HCT116 (cell line): ENCODE measurements at regions not wholly inside any gene's neighbourhood (a gene's known extent, or its start where the extent isn't known, plus 50 kb on each side); places are given as distances from the start of the nearest gene placed in this dataset.

Source experiments
- CEBPB ChIP-seq: IDR thresholded peaks from 2 replicates; pipeline ENCODE4 v1.6.1; 2012; ENCODE audit warnings: low read depth
- CTCF ChIP-seq, 3 experiments: fragments of 200-600 bp in 1 of 3; sonication (generic) in 1 of 3; IDR thresholded peaks in 2 of 3; conservative IDR thresholded peaks in 1 of 3; 2 replicates each; pipeline ENCODE4 v1.5.1; 2012 to 2017; ENCODE audit warnings: low read depth in 2 of 3, low read length in 2 of 3, antibody characterized with exemption in 1 of 3, borderline replicate concordance in 1 of 3, control low read depth in 1 of 3, mild to moderate bottlenecking in 1 of 3, mixed read lengths in 1 of 3, mixed run types in 1 of 3, moderate library complexity in 1 of 3; ENCODE audit not compliant: insufficient read depth in 1 of 3
- EZH2 ChIP-seq: fragments of 200-600 bp; sonication (generic); IDR thresholded peaks from 2 replicates; pipeline ENCODE4 v1.6.1; 2017; ENCODE audit warnings: antibody characterized with exemption, mixed run types
- POLR2A ChIP-seq: IDR thresholded peaks from 2 replicates; pipeline ENCODE4 v1.7.0; 2011; ENCODE audit warnings: borderline replicate concordance; ENCODE audit not compliant: insufficient read depth, insufficient read length; ENCODE audit errors: extremely low read depth
- POLR2AphosphoS5 ChIP-seq: IDR thresholded peaks from 2 replicates; pipeline ENCODE4 v1.6.1; 2011; ENCODE audit warnings: mild to moderate bottlenecking, low read depth, low read length, moderate library complexity
- RAD21 ChIP-seq: IDR thresholded peaks from 2 replicates; pipeline ENCODE4 v1.6.1; 2012; ENCODE audit warnings: low read depth, mild to moderate bottlenecking
- SIN3A ChIP-seq: IDR thresholded peaks from 2 replicates; pipeline ENCODE4 v1.6.1; 2012; ENCODE audit warnings: low read depth
- SRF ChIP-seq: IDR thresholded peaks from 2 replicates; pipeline ENCODE4 v1.6.1; 2012; ENCODE audit warnings: low read depth

GRCh38 chr16:56115817-56116576 is 75.3 kb upstream of the GNAO1 start:
- TF ChIP-seq SIN3A (no peak), CTCF (IDR thresholded peaks at IDR 0.05 in 2 of 3, conservative IDR thresholded peaks at IDR 0.05 in 1 of 3; ENCODE audit: borderline replicate concordance in 1 of 3, insufficient read depth in 1 of 3, low read depth in 2 of 3, low read length in 2 of 3) (no peak), POLR2A (no peak), EZH2 (no peak), CEBPB (no peak), POLR2AphosphoS5 (no peak), SRF (no peak), RAD21 (no peak)
